Endothelial cell of umbilical vein (primary cell): ENCODE measurements at regions not wholly inside any gene's neighbourhood (a gene's known extent, or its start where the extent isn't known, plus 50 kb on each side); places are given as distances from the start of the nearest gene placed in this dataset.

ENCODE experiments used
- BruUV-seq: library from RNA; stranded (reverse); fragments of 400-500 nt; replicated peaks from 2 replicates; lab custom pipeline; 2021; lab: Mats Ljungman, UMichigan
- CTCF ChIA-PET: fragments of 300-600, 350-600 bp; sonication (Branson Sonifier 250); formaldehyde crosslinking; loops from one replicate; lab custom pipeline; 2021; ENCODE audit warnings: antibody characterized with exemption, inconsistent platforms; lab: Charles Lee
- POLR2A ChIA-PET: fragments of 300-600, 350-600 bp; sonication (Branson Sonifier 250); formaldehyde crosslinking; loops from one replicate; lab custom pipeline; 2021; ENCODE audit warnings: antibody characterized with exemption, inconsistent platforms; lab: Charles Lee
- DNase-seq: peaks from one replicate; pipeline ENCODE4 v3.0.0-alpha.2; 2011; ENCODE audit warnings: low read depth, low spot score
- FAIRE-seq: peaks from 2 replicates; lab custom pipeline; 2011; peaks lifted over from hg19 to GRCh38; lab: Jason Lieb, UNC
- H2AFZ ChIP-seq: 2 replicates; pipeline ENCODE4 v1.6.0; 2012; ENCODE audit warnings: low read depth, low read length, control low read depth, inconsistent platforms
- H3K27ac ChIP-seq: 2 replicates; pipeline ENCODE4 v1.5.1; 2011; ENCODE audit warnings: low read depth, mild to moderate bottlenecking, control low read depth, low read length, moderate library complexity; ENCODE audit not compliant: insufficient read depth
- H3K27me3 ChIP-seq, 2 experiments: 2 replicates each; pipeline versions ENCODE4 v1.6.0 to v1.6.1; 2011; ENCODE audit warnings: low read length in 2 of 2, mixed read lengths in 1 of 2; ENCODE audit not compliant: control insufficient read depth in 2 of 2, insufficient read depth in 2 of 2
- H3K36me3 ChIP-seq, 2 experiments: 2 replicates in 1 of 2; 3 replicates in 1 of 2; pipeline ENCODE4 v1.5.1; 2011; ENCODE audit warnings: low read length in 2 of 2, mild to moderate bottlenecking in 1 of 2, moderate library complexity in 1 of 2; ENCODE audit not compliant: control insufficient read depth in 2 of 2, insufficient read depth in 2 of 2; ENCODE audit errors: extremely low read depth in 1 of 2
- H3K4me1 ChIP-seq: 3 replicates; pipeline ENCODE4 v1.5.1; 2011; ENCODE audit warnings: mild to moderate bottlenecking, low read length; ENCODE audit not compliant: control insufficient read depth, insufficient read depth; ENCODE audit errors: extremely low read depth
- H3K4me2 ChIP-seq: 2 replicates; pipeline ENCODE4 v1.6.1; 2011; ENCODE audit warnings: low read length, control low read depth, mixed read lengths; ENCODE audit not compliant: insufficient read depth
- H3K4me3 ChIP-seq, 3 experiments: fragments of 200-600 bp in 1 of 3; sonication (generic), shearing (Covaris generic) in 1 of 3; replicated peaks in 1 of 3; 2 replicates each; pipeline ENCODE4 v1.5.1; 2011 to 2016; ENCODE audit warnings: control low read depth in 3 of 3, low read length in 3 of 3, mild to moderate bottlenecking in 2 of 3, inconsistent platforms in 1 of 3, low read depth in 1 of 3, moderate library complexity in 1 of 3; ENCODE audit not compliant: insufficient read depth in 1 of 3
- H3K79me2 ChIP-seq: 2 replicates; pipeline ENCODE4 v1.6.0; 2012; ENCODE audit warnings: low read length, inconsistent platforms; ENCODE audit not compliant: control insufficient read depth, insufficient read depth
- H3K9ac ChIP-seq: replicated peaks from 2 replicates; pipeline ENCODE3; 2011; ENCODE audit warnings: low read length, control low read depth; ENCODE audit not compliant: insufficient read depth; ENCODE audit errors: extremely low read depth
- H3K9me1 ChIP-seq: replicated peaks from 3 replicates; pipeline ENCODE4 v1.6.0; 2011; ENCODE audit warnings: mild to moderate bottlenecking, low read length; ENCODE audit not compliant: control insufficient read depth, insufficient read depth; ENCODE audit errors: extremely low read depth
- H3K9me3 ChIP-seq: replicated peaks from 2 replicates; pipeline ENCODE4 v1.5.1; 2012; ENCODE audit warnings: low read length, inconsistent platforms; ENCODE audit not compliant: control insufficient read depth, insufficient read depth
- H4K20me1 ChIP-seq: replicated peaks from 2 replicates; pipeline ENCODE3; 2011; ENCODE audit warnings: mild to moderate bottlenecking, low read length; ENCODE audit not compliant: control insufficient read depth, insufficient read depth; ENCODE audit errors: extremely low read depth
- CTCF ChIP-seq, 2 donors: IDR thresholded peaks; 1 replicate in 1 of 2; 2 replicates in 1 of 2; pipeline ENCODE4 v1.5.1; 2011; ENCODE audit warnings: low read length in 2 of 2, mild to moderate bottlenecking in 2 of 2, moderate library complexity in 2 of 2, control low read depth in 1 of 2, inconsistent platforms in 1 of 2, low read depth in 1 of 2; ENCODE audit not compliant: insufficient read depth in 1 of 2; ENCODE audit errors: extremely low read depth in 1 of 2
- EZH2 ChIP-seq: IDR thresholded peaks from 2 replicates; pipeline ENCODE4 v1.6.1; 2012; ENCODE audit warnings: borderline replicate concordance, low read depth, mild to moderate bottlenecking, moderate library complexity, low read length, inconsistent platforms; ENCODE audit not compliant: severe bottlenecking
- FOS ChIP-seq: IDR thresholded peaks from 2 replicates; pipeline ENCODE4 v1.6.1; 2011; ENCODE audit warnings: mild to moderate bottlenecking, low read length, moderate library complexity, borderline replicate concordance; ENCODE audit not compliant: insufficient read depth
- GATA2 ChIP-seq: IDR thresholded peaks from 2 replicates; pipeline ENCODE4 v1.7.0; 2011; ENCODE audit warnings: low read depth, mild to moderate bottlenecking, moderate library complexity, mixed read lengths, low read length; ENCODE audit not compliant: insufficient read length, insufficient read depth
- JUN ChIP-seq: IDR thresholded peaks from 2 replicates; pipeline ENCODE4 v1.6.1; 2011; ENCODE audit warnings: borderline replicate concordance, low read depth; ENCODE audit not compliant: insufficient read length, insufficient read depth
- MAX ChIP-seq: IDR thresholded peaks from 2 replicates; pipeline ENCODE4 v1.6.1; 2011; ENCODE audit not compliant: insufficient read depth, insufficient read length
- MYC ChIP-seq: IDR thresholded peaks from one replicate; pipeline ENCODE4 v1.6.1; 2011; ENCODE audit warnings: mild to moderate bottlenecking, low read depth, low read length
- POLR2A ChIP-seq: IDR thresholded peaks from 2 replicates; pipeline ENCODE4 v1.6.1; 2012; ENCODE audit warnings: low read depth, mild to moderate bottlenecking, control low read depth, low read length
- POLR2AphosphoS5 ChIP-seq: IDR thresholded peaks from 2 replicates; pipeline ENCODE4 v1.6.1; 2012; ENCODE audit warnings: low read depth, mild to moderate bottlenecking, control low read depth, low read length, moderate library complexity; ENCODE audit not compliant: insufficient read depth
- dilution Hi-C: fragments of 300-500 bp; cut with MboI; formaldehyde crosslinking; loops from one replicate; pipeline ENCODE4 v1.15.0; 2019; ENCODE audit warnings: low sequenced_read_pairs; ENCODE audit not compliant: extremely low pct_ligation_motif_present
- intact Hi-C: fragments of 100-400 bp; cut with micrococcal nuclease; formaldehyde crosslinking; loops from one replicate; pipeline ENCODE4 v1.10.0; 2022

GRCh38 chr4:149056615-149057014, 614.4 kb upstream of the NR3C2 start:
- Histone ChIP-seq H3K79me2 (no peaks in the 10 kb centered on the region), H2AFZ (no peak overlapping the region), H3K9me1 (no peaks in the 10 kb centered on the region), H3K36me3 (no peaks in the 10 kb centered on the region), H3K4me3 (no peak overlapping the region), H3K4me2 (no peak overlapping the region), H3K27ac (no peak overlapping the region), H3K4me1 (no peaks in the 10 kb centered on the region), H3K9me3 (no peaks in the 10 kb centered on the region), H3K9ac (no peak overlapping the region), H3K27me3 (peaks cover 0 to 2% of the 10 kb centered on the region in 2 experiments), H4K20me1 (no peaks in the 10 kb centered on the region)
- no peak for TF ChIP-seq GATA2
- no peak for TF ChIP-seq POLR2A
- TF ChIP-seq MYC = no peak
- TF ChIP-seq POLR2AphosphoS5 = no peak
- TF ChIP-seq CTCF (IDR thresholded peaks at IDR 0.05; ENCODE audit: extremely low read depth in 1 of 2, insufficient read depth in 1 of 2, low read depth in 1 of 2, low read length in 2 of 2) = no peak
- TF ChIP-seq MAX = no peak
- TF ChIP-seq JUN = no peak
- no peak for TF ChIP-seq FOS
- TF ChIP-seq EZH2 = no peak
- BruUV-seq = no TSS peak
- intact Hi-C loops = no loop called here
- FAIRE-seq (no peak), DNase-seq (no peak)
- POLR2A ChIA-PET = no interaction called here
- dilution Hi-C loops = no loop called here
- CTCF ChIA-PET = no interaction called here
